ENCODE measurements at regions not wholly inside any gene's neighbourhood (a gene's known extent, or its start where the extent isn't known, plus 50 kb on each side); places are given as distances from the start of the nearest gene placed in this dataset.

DNA sequence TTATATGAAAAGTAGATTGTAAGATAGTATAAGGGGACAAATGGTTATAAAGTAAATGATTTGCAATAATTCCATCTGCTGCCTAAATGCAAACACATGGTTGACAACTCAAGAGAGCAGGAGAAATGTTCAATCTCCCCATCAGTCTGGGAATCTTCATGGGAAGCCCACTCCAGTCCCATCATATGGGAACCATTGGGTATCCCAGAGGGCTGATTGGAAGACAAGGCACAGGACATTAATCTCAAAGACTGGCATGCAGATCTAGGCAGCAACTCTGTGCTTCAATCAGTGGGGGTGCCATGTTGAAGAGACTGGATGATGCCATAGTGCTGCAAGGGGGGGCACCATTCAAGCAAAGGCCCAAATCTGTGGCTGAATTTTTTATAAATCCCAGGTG, 193.1 kb upstream of the PDE4D start:
- Histone ChIP-seq H3K56ac (ENCODE audit: extremely low read depth, insufficient read depth, low read length) (no peak overlapping the region), H3K9me3 (ENCODE audit: control insufficient read depth, insufficient read depth, low read length) (no peaks in the 10 kb centered on the region), H4K20me1 (ENCODE audit: insufficient read depth, low read length) (no peaks in the 10 kb centered on the region), H3K4me3 (ENCODE audit: insufficient read depth, low read depth, low read length) (no peak overlapping the region), H4K91ac (ENCODE audit: insufficient read depth, low read depth, low read length) (no peak overlapping the region), H4K8ac (ENCODE audit: low read depth in 2 of 2, low read length in 2 of 2) (no peak overlapping the region), H3K18ac (ENCODE audit: low read depth, low read length) (no peak overlapping the region), H3K79me1 (ENCODE audit: low read depth in 1 of 2, low read length in 2 of 2) (no peaks in the 10 kb centered on the region), H3K36me3 (ENCODE audit: control insufficient read depth, insufficient read depth, low read length) (no peaks in the 10 kb centered on the region), H2BK20ac (ENCODE audit: low read depth, low read length) (no peak overlapping the region), H3K4me1 (ENCODE audit: control insufficient read depth, insufficient read depth, low read length) (no peaks in the 10 kb centered on the region), H3K14ac (replicated peaks; ENCODE audit: low read depth, low read length) (no peak overlapping the region), H2AK9ac (replicated peaks; ENCODE audit: low read depth, low read length, poor library complexity) (no peak overlapping the region), H3K23ac (ENCODE audit: low read depth, low read length) (no peak overlapping the region), H2BK120ac (ENCODE audit: low read depth, low read length) (no peak overlapping the region), H2AFZ (replicated peaks; ENCODE audit: low read length, poor library complexity) (no peak overlapping the region), H3K27me3 (ENCODE audit: control insufficient read depth, insufficient read depth, low read length) (no peaks in the 10 kb centered on the region), H2AK5ac (ENCODE audit: low read depth, low read length) (no peak overlapping the region), H4K5ac (ENCODE audit: low read depth, low read length) (no peak overlapping the region), H2BK5ac (ENCODE audit: low read depth, low read length, poor library complexity, severe bottlenecking) (no peak overlapping the region), H3K27ac (ENCODE audit: insufficient read depth, low read length) (no peak overlapping the region), H3K9ac (ENCODE audit: low read depth, low read length) (no peak overlapping the region), H3K4me2 (ENCODE audit: low read depth, low read length) (no peak overlapping the region), H3K9me1 (ENCODE audit: insufficient read depth, low read length) (no peaks in the 10 kb centered on the region), H2BK15ac (ENCODE audit: low read depth, low read length) (no peak overlapping the region), H3K4ac (ENCODE audit: low read depth, low read length) (no peak overlapping the region)
- intact Hi-C loops (cut with micrococcal nuclease) (no loop called here), dilution Hi-C loops (cut with HindIII; ENCODE audit: low sequenced_read_pairs, unreplicated experiment) (no loop called here), in situ Hi-C loops (cut with MboI; ENCODE audit: low sequenced_read_pairs) (no loop called here)
- ATAC-seq (ENCODE audit: low read depth) (no peak), DNase-seq (no peak)
- CTCF ChIA-PET: interaction anchor here (1.2 kb wide), 1 partner anchor 11 kb away, joined by 3 read pairs; no protein-coding TSS in a partner anchor
- POLR2A ChIA-PET (ENCODE audit: unreplicated experiment): no interaction called here
- no TSS peak for BruUV-seq (replicated peaks)
- no peak for TF ChIP-seq NFE2L2 (IDR thresholded peaks at IDR 0.05; ENCODE audit: low read depth, low read length)
- no peak for TF ChIP-seq MAFK (IDR thresholded peaks at IDR 0.05; ENCODE audit: low read depth, low read length)
- TF ChIP-seq, protein P1, sequence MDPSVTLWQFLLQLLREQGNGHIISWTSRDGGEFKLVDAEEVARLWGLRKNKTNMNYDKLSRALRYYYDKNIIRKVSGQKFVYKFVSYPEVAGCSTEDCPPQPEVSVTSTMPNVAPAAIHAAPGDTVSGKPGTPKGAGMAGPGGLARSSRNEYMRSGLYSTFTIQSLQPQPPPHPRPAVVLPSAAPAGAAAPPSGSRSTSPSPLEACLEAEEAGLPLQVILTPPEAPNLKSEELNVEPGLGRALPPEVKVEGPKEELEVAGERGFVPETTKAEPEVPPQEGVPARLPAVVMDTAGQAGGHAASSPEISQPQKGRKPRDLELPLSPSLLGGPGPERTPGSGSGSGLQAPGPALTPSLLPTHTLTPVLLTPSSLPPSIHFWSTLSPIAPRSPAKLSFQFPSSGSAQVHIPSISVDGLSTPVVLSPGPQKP (IDR thresholded peaks at IDR 0.05; ENCODE audit: borderline replicate concordance, low read depth, low read length): no peak
- TF ChIP-seq, protein P2, sequence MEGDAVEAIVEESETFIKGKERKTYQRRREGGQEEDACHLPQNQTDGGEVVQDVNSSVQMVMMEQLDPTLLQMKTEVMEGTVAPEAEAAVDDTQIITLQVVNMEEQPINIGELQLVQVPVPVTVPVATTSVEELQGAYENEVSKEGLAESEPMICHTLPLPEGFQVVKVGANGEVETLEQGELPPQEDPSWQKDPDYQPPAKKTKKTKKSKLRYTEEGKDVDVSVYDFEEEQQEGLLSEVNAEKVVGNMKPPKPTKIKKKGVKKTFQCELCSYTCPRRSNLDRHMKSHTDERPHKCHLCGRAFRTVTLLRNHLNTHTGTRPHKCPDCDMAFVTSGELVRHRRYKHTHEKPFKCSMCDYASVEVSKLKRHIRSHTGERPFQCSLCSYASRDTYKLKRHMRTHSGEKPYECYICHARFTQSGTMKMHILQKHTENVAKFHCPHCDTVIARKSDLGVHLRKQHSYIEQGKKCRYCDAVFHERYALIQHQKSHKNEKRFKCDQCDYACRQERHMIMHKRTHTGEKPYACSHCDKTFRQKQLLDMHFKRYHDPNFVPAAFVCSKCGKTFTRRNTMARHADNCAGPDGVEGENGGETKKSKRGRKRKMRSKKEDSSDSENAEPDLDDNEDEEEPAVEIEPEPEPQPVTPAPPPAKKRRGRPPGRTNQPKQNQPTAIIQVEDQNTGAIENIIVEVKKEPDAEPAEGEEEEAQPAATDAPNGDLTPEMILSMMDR (conservative IDR thresholded peaks at IDR 0.05; ENCODE audit: low read depth, low read length): no peak
- no peak for TF ChIP-seq CEBPB (IDR thresholded peaks at IDR 0.05; ENCODE audit: low read depth, low read length)
- TF ChIP-seq BHLHE40 (IDR thresholded peaks at IDR 0.05; ENCODE audit: low read depth, low read length): no peak
- no peak for TF ChIP-seq POLR2A (IDR thresholded peaks at IDR 0.05; ENCODE audit: low read depth, low read length)
- TF ChIP-seq CHD1 (IDR thresholded peaks at IDR 0.05; ENCODE audit: low read depth, low read length): no peak
